ENCODE measurements at regions not wholly inside any gene's neighbourhood (a gene's known extent, or its start where the extent isn't known, plus 50 kb on each side); places are given as distances from the start of the nearest gene placed in this dataset.

DNA sequence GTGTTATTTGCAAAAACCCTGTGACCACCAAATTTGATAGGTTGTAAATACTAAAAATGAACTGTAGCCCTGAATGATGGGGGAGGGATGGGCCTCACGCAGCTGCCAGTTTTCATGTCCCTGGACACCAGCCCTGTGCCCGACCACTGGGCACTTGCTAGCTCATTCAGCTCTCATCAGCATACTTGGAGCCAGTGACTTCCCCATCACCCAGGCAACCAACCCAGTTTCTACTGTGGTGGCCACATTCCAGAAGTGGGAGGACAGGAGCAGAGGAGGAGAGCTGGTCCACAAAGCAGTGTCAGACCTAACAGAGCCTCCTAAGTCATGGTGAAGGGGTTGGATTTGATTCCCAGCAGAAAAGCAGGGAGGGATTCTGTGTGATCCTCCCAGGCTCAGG is 128.2 kb downstream of the CPEB2 start:
- Histone ChIP-seq H3K27me3 (ENCODE audit: insufficient read depth, low read length) (no peaks in the 10 kb centered on the region), H3K4me1 (ENCODE audit: insufficient read depth, low read length) (no peaks in the 10 kb centered on the region), H3K9me3 (ENCODE audit: control insufficient read depth in 1 of 2, low read length in 2 of 2) (no peaks in the 10 kb centered on the region), H3K36me3 (ENCODE audit: insufficient read depth, low read length) (no peaks in the 10 kb centered on the region), H3K27ac (ENCODE audit: low read depth, low read length) (no peak overlapping the region), H3K4me3 (ENCODE audit: low read length in 2 of 2) (no peak overlapping the region)
- DNase-seq = no peak
- intact Hi-C loops (cut with micrococcal nuclease) = no loop called here
- Mint-ChIP-seq H3K9me3 (peaks cover 0 to 9% (median 5%) of the 10 kb centered on the region in 8 donors), H3K36me3 (no peaks in the 10 kb centered on the region), H3K4me1 (no peaks in the 10 kb centered on the region), H3K27ac (no peak overlapping the region), H3K27me3 (peaks cover 0 to 11% of the 10 kb centered on the region in 2 donors), H3K4me3 (no peak overlapping the region)
- ChIA-PET CTCF (ENCODE audit: partially characterized antibody) (no interaction called here), POLR2A (ENCODE audit: partially characterized antibody) (no interaction called here)

- H3K9me3 ChIP-seq (ENCODE audit: control insufficient read depth in 1 of 2, low read length in 2 of 2) = no peaks in the 10 kb centered on the region
- intact Hi-C loops (cut with micrococcal nuclease) = no loop called here
- peaks cover 0 to 13% (median 11%) of the 10 kb centered on the region in 8 donors for H3K9me3 Mint-ChIP-seq
- H3K36me3 Mint-ChIP-seq = no peaks in the 10 kb centered on the region
- no peaks in the 10 kb centered on the region for H3K27me3 ChIP-seq (ENCODE audit: insufficient read depth, low read length)
- no peaks in the 10 kb centered on the region for H3K4me1 ChIP-seq (ENCODE audit: insufficient read depth, low read length)
- H3K36me3 ChIP-seq (ENCODE audit: insufficient read depth, low read length) = no peaks in the 10 kb centered on the region
- peaks cover 0 to 9% of the 10 kb centered on the region in 2 donors for H3K27me3 Mint-ChIP-seq
- no peak overlapping the region for H3K27ac Mint-ChIP-seq
- DNase-seq = no peak
- CTCF ChIA-PET (ENCODE audit: partially characterized antibody) = no interaction called here
- POLR2A ChIA-PET (ENCODE audit: partially characterized antibody) = no interaction called here
- H3K27ac ChIP-seq (ENCODE audit: low read depth, low read length) = no peak overlapping the region
- no peak overlapping the region for H3K4me3 ChIP-seq (ENCODE audit: low read length in 2 of 2)
- no peaks in the 10 kb centered on the region for H3K4me1 Mint-ChIP-seq
- no peak overlapping the region for H3K4me3 Mint-ChIP-seq
These were observed 129.3 kb downstream of the CPEB2 start for GRCh38 chr4:15131551-15131950.

DNA sequence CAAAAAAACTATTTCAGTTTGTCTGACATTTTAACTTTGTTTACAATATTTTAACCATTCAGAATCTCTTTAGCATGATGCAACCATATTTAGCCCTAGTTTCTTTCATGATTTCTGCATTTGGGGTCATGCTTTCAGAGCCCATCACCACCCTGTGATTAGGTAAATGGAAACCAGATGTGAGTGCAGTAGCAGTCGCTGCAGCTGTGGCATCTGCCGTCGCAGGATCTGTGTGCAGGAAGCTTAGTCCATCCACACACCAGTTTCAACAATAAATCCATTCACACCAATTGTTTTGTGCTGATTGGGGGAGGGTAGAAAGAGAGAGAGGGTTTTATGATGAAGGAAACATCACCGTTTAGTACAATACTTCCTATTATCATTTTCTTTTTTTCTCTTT is 130.5 kb downstream of the CPEB2 start:
- no peak overlapping the region for H3K27ac Mint-ChIP-seq
- intact Hi-C loops (cut with micrococcal nuclease) = no loop called here
- Histone ChIP-seq H3K9me3 (ENCODE audit: control insufficient read depth in 1 of 2, low read length in 2 of 2) (no peaks in the 10 kb centered on the region), H3K27me3 (ENCODE audit: insufficient read depth, low read length) (no peaks in the 10 kb centered on the region), H3K27ac (ENCODE audit: low read depth, low read length) (no peak overlapping the region), H3K4me1 (ENCODE audit: insufficient read depth, low read length) (no peaks in the 10 kb centered on the region), H3K36me3 (ENCODE audit: insufficient read depth, low read length) (no peaks in the 10 kb centered on the region), H3K4me3 (ENCODE audit: low read length in 2 of 2) (no peak overlapping the region)
- ChIA-PET POLR2A (ENCODE audit: partially characterized antibody) (no interaction called here), CTCF (ENCODE audit: partially characterized antibody) (no interaction called here)
- H3K9me3 Mint-ChIP-seq = peaks cover 0 to 25% (median 16%) of the 10 kb centered on the region in 8 donors
- H3K27me3 Mint-ChIP-seq = peaks cover 1 to 8% of the 10 kb centered on the region in 2 donors
- DNase-seq = no peak
- H3K4me1 Mint-ChIP-seq = no peaks in the 10 kb centered on the region
- H3K36me3 Mint-ChIP-seq = no peaks in the 10 kb centered on the region
- H3K4me3 Mint-ChIP-seq = no peak overlapping the region

DNA sequence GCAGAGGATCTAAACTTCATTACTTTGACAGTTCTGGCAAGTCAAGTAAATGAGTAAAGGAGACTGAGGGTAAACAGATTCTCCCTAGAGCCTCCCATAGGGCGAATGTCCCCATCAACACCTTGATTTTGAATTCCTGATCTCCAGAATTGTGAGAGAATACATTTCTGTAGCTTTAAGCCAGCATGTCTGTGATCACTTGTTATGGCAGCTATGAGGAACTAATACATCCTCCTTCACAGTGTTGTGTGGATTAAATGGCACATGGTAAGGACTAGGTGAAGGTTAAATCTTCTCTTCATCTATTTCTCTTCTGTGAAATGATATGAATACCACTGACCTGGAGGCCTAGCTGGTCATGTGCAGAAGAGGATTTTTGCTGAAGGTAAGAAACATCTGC is 137.3 kb downstream of the CPEB2 start:
- no peaks in the 10 kb centered on the region for H3K27me3 ChIP-seq (ENCODE audit: insufficient read depth, low read length)
- H3K9me3 ChIP-seq (ENCODE audit: control insufficient read depth in 1 of 2, low read length in 2 of 2) = no peaks in the 10 kb centered on the region
- no peaks in the 10 kb centered on the region for H3K36me3 ChIP-seq (ENCODE audit: insufficient read depth, low read length)
- ChIA-PET CTCF (ENCODE audit: partially characterized antibody) (no interaction called here), POLR2A (ENCODE audit: partially characterized antibody) (no interaction called here)
- no peak overlapping the region for H3K27ac Mint-ChIP-seq
- peaks cover 0 to 28% (median 17%) of the 10 kb centered on the region in 8 donors for H3K9me3 Mint-ChIP-seq
- DNase-seq = no peak
- no peak overlapping the region for H3K4me3 ChIP-seq (ENCODE audit: low read length in 2 of 2)
- no peaks in the 10 kb centered on the region for H3K36me3 Mint-ChIP-seq
- peaks cover 7 to 8% of the 10 kb centered on the region in 2 donors for H3K27me3 Mint-ChIP-seq
- no peak overlapping the region for H3K4me3 Mint-ChIP-seq
- intact Hi-C loops (cut with micrococcal nuclease) = no loop called here
- H3K27ac ChIP-seq (ENCODE audit: low read depth, low read length) = no peak overlapping the region
- no peaks in the 10 kb centered on the region for H3K4me1 ChIP-seq (ENCODE audit: insufficient read depth, low read length)
- H3K4me1 Mint-ChIP-seq = no peaks in the 10 kb centered on the region

DNA sequence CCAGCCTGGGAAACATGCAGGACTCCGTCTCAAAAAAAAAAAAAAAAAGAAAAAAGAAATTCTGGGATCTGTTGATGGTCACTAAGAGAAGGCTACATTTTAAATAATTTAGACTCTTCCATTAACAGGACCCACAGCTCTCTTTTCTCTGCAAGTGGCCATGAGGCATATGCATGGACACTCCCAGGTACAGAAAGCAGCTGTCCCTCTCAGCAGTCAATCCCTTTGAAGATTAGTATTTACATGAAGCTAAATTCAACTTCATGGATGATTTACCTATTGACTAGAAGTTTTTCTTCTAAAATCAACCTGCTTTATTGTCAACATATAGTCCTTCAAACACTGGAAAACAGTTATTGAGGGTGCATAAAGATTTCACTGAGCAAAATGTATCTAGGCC is 139.9 kb downstream of the CPEB2 start:
- no peak for DNase-seq
- H3K27ac Mint-ChIP-seq = no peak overlapping the region
- Histone ChIP-seq H3K27me3 (ENCODE audit: insufficient read depth, low read length) (no peaks in the 10 kb centered on the region), H3K36me3 (ENCODE audit: insufficient read depth, low read length) (no peaks in the 10 kb centered on the region), H3K4me3 (ENCODE audit: low read length in 2 of 2) (no peak overlapping the region), H3K4me1 (ENCODE audit: insufficient read depth, low read length) (no peaks in the 10 kb centered on the region), H3K27ac (ENCODE audit: low read depth, low read length) (no peak overlapping the region), H3K9me3 (ENCODE audit: control insufficient read depth in 1 of 2, low read length in 2 of 2) (no peaks in the 10 kb centered on the region)
- no peak overlapping the region for H3K4me3 Mint-ChIP-seq
- no peaks in the 10 kb centered on the region for H3K36me3 Mint-ChIP-seq
- no peaks in the 10 kb centered on the region for H3K4me1 Mint-ChIP-seq
- ChIA-PET POLR2A (ENCODE audit: partially characterized antibody) (no interaction called here), CTCF (ENCODE audit: partially characterized antibody) (interaction anchor here (0.7 kb wide), 1 partner anchor 13 kb away, joined by 3 read pairs; no protein-coding TSS in a partner anchor)
- H3K27me3 Mint-ChIP-seq = peaks cover 5 to 8% of the 10 kb centered on the region in 2 donors
- intact Hi-C loops (cut with micrococcal nuclease) = no loop called here
- H3K9me3 Mint-ChIP-seq = peaks cover 0 to 11% (median 5%) of the 10 kb centered on the region in 8 donors

DNA sequence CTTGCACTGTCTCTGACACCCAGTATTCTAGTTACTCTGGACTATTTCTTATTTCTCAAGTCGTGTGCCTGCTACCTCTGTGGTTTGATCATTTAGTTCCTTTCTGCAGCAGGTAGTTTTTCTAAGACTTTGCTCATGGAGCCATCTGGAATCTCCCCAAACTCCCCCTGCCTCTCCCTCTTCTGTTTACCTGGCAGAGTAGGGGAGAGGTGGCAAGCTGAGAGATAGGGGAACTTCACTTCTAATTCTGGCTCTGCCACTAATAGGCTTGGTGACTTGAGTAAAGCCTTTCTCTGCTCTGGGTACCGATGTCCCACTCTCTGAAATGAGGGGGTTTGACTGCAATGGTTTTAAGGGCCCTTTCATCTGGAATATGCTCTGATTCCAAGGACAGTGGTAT is 141.3 kb downstream of the CPEB2 start:
- H3K9me3 Mint-ChIP-seq = peaks cover 0 to 5% (median 0%) of the 10 kb centered on the region in 8 donors
- H3K36me3 Mint-ChIP-seq = no peaks in the 10 kb centered on the region
- H3K27ac Mint-ChIP-seq = no peak overlapping the region
- Histone ChIP-seq H3K27me3 (ENCODE audit: insufficient read depth, low read length) (no peaks in the 10 kb centered on the region), H3K36me3 (ENCODE audit: insufficient read depth, low read length) (no peaks in the 10 kb centered on the region), H3K4me1 (ENCODE audit: insufficient read depth, low read length) (no peaks in the 10 kb centered on the region), H3K27ac (ENCODE audit: low read depth, low read length) (no peak overlapping the region), H3K9me3 (ENCODE audit: control insufficient read depth in 1 of 2, low read length in 2 of 2) (no peaks in the 10 kb centered on the region), H3K4me3 (ENCODE audit: low read length in 2 of 2) (no peak overlapping the region)
- ChIA-PET CTCF (ENCODE audit: partially characterized antibody) (no interaction called here), POLR2A (ENCODE audit: partially characterized antibody) (no interaction called here)
- H3K4me3 Mint-ChIP-seq = no peak overlapping the region
- H3K4me1 Mint-ChIP-seq = no peaks in the 10 kb centered on the region
- DNase-seq = no peak
- intact Hi-C loops (cut with micrococcal nuclease) = no loop called here
- peaks cover 5 to 9% of the 10 kb centered on the region in 2 donors for H3K27me3 Mint-ChIP-seq

- H3K9me3 ChIP-seq (ENCODE audit: control insufficient read depth in 1 of 2, low read length in 2 of 2) = no peaks in the 10 kb centered on the region
- H3K27me3 Mint-ChIP-seq = peaks cover 5 to 9% of the 10 kb centered on the region in 2 donors
- no peaks in the 10 kb centered on the region for H3K36me3 Mint-ChIP-seq
- ChIA-PET CTCF (ENCODE audit: partially characterized antibody) (no interaction called here), POLR2A (ENCODE audit: partially characterized antibody) (interaction anchor here (0.5 kb wide), 1 partner anchor 1834 kb away, joined by 4 read pairs; no protein-coding TSS in a partner anchor)
- H3K4me1 Mint-ChIP-seq = no peaks in the 10 kb centered on the region
- DNase-seq = no peak
- no peaks in the 10 kb centered on the region for H3K36me3 ChIP-seq (ENCODE audit: insufficient read depth, low read length)
- H3K27me3 ChIP-seq (ENCODE audit: insufficient read depth, low read length) = no peaks in the 10 kb centered on the region
- H3K27ac ChIP-seq (ENCODE audit: low read depth, low read length) = no peak overlapping the region
- H3K27ac Mint-ChIP-seq = no peak overlapping the region
- no peak overlapping the region for H3K4me3 ChIP-seq (ENCODE audit: low read length in 2 of 2)
- intact Hi-C loops (cut with micrococcal nuclease) = no loop called here
- no peaks in the 10 kb centered on the region for H3K4me1 ChIP-seq (ENCODE audit: insufficient read depth, low read length)
- H3K9me3 Mint-ChIP-seq = peaks cover 0 to 5% (median 0%) of the 10 kb centered on the region in 8 donors
- H3K4me3 Mint-ChIP-seq = no peak overlapping the region
These were observed 142.1 kb downstream of the CPEB2 start for GRCh38 chr4:15144249-15144966.

GRCh38 chr4:15144967-15145295 is 142.7 kb downstream of the CPEB2 start:
- H3K27me3 ChIP-seq (ENCODE audit: insufficient read depth, low read length) = no peaks in the 10 kb centered on the region
- no peak overlapping the region for H3K4me3 Mint-ChIP-seq
- no peaks in the 10 kb centered on the region for H3K36me3 Mint-ChIP-seq
- intact Hi-C loops (cut with micrococcal nuclease) = no loop called here
- no peak overlapping the region for H3K4me3 ChIP-seq (ENCODE audit: low read length in 2 of 2)
- POLR2A ChIA-PET (ENCODE audit: partially characterized antibody) = no interaction called here
- no peaks in the 10 kb centered on the region for H3K4me1 Mint-ChIP-seq
- H3K27ac Mint-ChIP-seq = no peak overlapping the region
- H3K27ac ChIP-seq (ENCODE audit: low read depth, low read length) = no peak overlapping the region
- no peaks in the 10 kb centered on the region for H3K9me3 ChIP-seq (ENCODE audit: control insufficient read depth in 1 of 2, low read length in 2 of 2)
- H3K36me3 ChIP-seq (ENCODE audit: insufficient read depth, low read length) = no peaks in the 10 kb centered on the region
- CTCF ChIA-PET (ENCODE audit: partially characterized antibody) = no interaction called here
- H3K9me3 Mint-ChIP-seq = peaks cover 0 to 5% (median 0%) of the 10 kb centered on the region in 8 donors
- peaks cover 5 to 9% of the 10 kb centered on the region in 2 donors for H3K27me3 Mint-ChIP-seq
- H3K4me1 ChIP-seq (ENCODE audit: insufficient read depth, low read length) = no peaks in the 10 kb centered on the region
- DNase-seq = no peak

Measured in CD4-positive, alpha-beta memory T cell (primary cell).